ENCODE measurements at regions not wholly inside any gene's neighbourhood (a gene's known extent, or its start where the extent isn't known, plus 50 kb on each side); places are given as distances from the start of the nearest gene placed in this dataset.

DNA sequence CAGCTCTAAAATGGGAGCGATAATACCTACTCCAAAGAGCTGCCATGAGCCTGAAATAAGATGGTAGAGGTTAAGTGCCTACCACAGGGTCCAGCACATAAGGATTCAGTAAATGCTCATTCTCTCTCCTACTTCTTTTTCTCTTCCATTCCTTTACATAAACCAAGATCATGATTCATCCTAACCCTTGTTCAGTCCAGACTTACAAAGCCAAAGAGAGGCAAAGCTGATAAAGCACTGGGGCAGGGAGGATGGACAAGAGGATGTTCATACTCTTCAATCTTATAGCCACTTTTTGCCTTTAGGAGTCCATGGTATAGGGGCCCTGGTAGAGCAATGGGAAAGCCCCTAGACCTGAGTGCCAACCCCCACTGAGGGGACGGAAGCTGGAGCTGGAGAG lies 75.6 kb upstream of the PKDCC start:
- no peak for DNase-seq (ENCODE audit: low read depth, low spot score)

DNA sequence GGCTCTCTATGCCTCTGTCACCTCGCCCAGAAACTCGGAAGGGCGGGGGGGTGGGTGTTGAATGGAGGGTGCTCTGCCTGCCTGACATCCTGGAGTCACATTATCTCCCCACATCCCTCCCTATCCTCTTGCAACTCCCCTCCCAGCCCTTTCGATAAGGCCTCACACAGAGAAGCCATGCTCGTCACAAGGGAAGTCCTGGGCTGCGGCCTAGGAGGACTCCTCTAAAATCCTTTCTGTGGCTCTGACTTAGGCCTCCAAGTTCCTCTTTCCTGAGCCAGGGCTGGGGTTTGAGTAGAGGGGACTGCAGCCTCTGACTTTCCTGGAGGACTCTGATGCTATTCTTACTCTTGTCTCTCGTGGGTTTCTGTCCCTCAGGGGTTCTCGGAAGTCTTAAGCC lies 75.0 kb upstream of the PKDCC start:
- DNase-seq (ENCODE audit: low read depth, low spot score), result no peak

DNA sequence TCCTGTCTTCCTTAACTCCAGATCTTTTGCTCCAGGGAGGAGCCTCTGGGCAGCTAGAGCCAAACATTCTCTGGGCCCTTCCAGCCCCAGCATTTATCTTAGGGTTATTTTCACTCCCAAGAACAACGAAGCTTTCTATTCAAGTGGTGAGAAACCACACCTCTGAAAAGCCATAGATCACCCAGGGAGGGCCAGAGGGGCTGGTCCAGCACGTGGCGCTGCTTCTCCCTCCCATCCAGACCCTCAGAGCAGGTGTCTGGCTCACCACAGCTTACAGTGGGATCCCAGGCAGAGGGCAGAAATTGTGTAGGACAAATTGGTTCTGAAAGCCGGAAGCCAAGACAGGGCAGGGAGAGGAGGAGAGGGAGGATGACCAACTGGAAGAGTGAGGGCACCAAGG lies 74.0 kb upstream of the PKDCC start:
- no peak for DNase-seq (ENCODE audit: low read depth, low spot score)

DNA sequence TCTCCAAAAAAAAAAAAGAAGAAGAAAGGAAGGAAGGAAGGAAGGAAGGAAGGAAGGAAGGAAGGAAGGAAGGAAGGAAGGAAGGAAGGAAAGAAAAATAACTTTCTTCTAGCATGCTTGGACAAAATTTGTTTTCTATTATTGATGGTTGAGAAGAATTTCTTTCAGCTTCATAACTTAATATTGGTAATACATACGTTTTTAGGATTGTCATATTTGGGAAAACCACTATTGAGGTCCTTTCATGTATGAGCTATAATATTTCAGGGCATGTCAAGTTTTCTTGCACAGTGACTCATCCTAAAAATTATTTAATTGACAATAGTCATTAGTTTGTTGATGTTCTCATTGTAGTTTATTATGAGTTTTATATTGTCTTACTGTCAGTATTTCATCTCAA lies 66.4 kb upstream of the PKDCC start:
- no peak for DNase-seq (ENCODE audit: low read depth, low spot score)

DNA sequence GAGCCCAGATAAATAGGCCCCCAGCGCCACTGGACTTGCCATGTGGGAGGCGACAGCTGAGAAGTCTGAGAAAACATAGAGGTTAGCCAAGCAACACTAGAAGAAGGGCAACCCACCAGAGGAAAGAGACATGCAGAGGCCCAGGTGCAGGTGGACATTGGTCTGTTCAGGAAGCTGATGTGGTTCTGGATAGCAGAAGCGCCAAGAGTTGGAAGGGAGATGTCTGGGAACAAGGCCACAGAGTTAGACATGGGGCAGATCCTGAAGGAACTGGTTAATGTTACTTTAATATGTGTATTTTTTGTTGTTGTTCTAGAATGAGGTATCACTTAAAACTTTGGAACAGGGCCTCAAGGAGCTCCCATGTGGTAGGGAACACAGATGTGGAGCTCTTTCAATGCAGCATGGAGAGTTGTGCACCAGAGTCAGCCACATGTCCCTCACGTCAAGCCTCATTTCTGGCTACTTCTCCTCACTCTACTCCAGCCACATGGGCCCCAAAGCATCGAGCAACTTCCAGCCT lies 62.2 kb upstream of the PKDCC start:
- DNase-seq (ENCODE audit: low read depth, low spot score), result no peak

DNA sequence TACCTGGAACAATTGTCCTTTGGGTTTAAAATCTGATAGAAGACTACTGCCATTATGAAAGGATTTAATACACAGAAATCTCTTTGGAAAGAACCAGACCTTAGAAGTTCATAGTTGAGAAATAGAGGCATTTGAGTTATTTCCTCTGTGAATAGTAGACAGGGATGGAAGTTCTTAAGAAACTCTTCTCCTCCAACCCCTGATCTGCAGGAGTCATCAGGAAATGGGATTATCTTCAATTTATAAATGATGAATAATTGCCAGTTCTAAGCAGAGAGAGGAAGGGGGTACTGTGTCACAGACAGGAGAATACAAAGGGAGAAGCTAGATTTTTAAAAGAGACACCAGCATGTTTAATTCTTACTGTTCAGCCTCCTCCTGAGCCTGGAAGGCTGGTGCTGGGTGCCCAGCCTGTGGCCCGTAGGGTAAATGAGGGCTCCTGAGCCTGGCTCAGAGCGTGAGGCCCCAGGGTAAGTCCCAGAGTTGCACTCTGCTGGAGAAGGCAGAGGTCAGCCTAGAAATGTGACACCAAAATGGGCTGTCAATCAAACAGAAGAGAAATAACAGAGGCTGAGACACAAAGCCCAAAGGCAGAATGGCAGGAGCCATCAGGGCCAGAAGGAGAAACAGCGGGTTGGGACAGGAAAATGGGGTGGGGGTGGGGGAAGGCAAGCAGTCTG lies 58.2 kb upstream of the PKDCC start:
- DNase-seq (ENCODE audit: low read depth, low spot score), result no peak

DNA sequence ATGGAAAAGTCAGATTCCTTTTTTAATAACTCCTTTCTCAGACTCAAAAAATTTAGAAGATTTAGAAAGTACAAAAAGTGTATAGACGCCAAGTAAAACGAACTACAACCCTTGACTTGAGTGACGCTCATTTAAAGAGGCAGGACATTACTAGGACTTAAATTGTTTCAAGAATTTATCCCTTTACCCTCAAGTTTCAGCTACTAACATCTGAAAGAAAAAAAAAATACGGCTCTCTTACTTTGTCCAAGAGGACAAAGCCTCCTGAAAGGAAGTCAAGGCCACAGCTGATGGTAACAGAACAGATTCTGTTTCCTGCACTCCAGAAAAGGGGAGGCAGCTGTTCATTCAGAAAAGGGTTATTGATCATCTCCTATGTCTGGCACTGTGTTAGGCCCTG lies 57.6 kb upstream of the PKDCC start:
- no peak for DNase-seq (ENCODE audit: low read depth, low spot score)

DNA sequence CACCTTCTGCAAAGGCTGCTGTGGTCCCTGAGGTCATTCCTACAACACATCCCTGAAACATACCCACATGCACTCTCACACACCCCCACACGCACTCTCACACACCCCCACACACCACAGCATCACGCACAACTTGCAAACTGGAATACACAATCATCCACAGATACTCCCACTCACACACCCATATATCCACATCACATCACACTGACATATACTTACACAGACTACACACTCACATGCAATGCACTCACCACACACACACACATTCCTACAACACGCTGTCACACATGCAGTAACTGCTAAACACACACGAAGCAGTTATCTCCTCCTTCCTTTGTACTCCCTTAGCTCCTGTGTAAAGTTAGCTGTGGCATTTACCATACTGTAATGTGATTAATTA lies 57.1 kb upstream of the PKDCC start:
- DNase-seq (ENCODE audit: low read depth, low spot score), result no peak

DNA sequence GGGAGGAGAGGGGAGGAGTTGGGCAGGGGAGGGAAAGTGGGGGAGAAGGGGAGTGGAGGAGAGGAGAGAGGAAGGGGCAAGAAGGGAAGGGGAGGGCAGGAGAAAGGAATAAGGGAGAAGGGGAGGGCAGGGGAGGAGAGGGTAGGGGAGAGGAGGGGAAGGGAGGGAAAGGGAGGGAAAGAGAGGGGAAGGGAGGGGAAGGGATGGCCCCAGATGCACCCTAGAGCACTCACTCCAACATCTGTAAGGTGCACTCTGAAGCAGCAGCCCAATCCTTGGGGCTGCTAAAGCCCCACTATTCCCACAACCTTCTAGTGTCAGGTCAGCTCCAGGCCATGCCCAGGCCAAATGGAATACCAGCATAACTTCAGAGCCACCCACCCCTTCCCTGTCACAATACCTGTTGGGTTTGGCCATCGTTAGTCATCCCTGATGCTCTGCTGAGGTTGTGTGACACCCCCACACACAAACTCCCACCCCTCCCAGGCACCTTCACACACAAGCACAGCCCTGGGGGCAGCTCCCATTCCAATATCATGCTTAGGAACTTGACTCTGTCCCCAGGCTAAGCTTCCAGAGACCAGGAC lies 55.7 kb upstream of the PKDCC start:
- DNase-seq (ENCODE audit: low read depth, low spot score), result no peak

DNA sequence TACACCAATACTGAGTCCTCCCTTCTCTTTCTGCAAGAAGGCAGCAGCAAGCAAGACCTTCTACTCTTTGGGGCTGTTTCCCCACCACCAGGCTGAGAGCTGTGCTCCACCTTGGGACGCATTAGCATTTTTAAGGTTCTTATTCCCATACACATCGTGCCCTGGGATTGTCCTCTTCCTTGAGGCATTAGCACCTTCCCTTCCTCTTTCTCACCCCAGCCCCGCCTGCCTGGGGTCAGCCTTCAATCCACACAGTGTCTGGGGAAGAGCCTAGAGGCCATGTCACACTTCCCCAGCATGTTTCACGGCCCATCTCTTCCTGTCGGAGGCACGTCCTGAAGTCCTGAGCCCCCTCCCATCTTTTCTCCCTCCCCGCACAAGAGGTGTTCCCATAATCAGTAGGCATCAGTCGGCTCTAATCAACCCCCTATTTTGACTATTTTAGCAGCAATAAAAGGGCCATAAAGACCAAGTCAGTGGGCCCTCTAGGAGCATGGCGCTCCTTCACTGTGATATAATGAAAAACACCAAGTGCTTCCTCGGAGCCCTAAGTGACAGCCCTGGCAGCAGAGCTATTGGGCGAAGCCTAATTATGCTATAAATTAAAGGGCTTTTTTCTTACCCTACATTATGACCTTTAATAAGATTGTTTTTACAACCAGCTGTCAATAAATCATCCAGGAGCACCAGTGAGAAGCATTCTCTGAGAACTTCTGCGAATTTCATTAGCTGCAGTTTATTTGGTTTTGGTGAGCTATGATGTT lies 55.0 kb upstream of the PKDCC start:
- no peak for DNase-seq (ENCODE audit: low read depth, low spot score)

DNA sequence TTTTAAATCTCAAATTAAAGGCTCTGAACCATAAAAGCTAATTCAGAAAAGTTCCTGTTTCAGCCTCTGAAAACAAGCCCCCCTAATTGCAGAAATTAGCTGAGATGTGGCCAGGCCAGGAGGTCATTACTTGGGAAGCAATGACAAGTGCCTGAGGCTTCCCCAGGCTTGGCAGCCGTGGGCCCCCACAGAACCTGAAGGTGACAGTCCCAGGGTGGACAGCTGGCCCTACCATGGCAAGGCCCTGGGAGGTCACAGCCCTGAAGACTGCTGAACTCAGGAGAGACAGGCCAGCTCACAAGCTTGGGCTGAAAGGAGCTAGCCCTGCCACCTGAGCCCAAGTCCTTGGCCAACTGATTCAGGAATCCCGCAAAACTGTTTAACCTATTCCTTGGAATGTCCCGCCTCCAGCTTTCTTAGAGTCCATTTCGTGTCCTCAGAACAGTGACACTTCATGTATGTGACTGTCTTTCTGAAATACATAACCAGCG lies 54.3 kb upstream of the PKDCC start:
- no peak for DNase-seq (ENCODE audit: low read depth, low spot score)

DNA sequence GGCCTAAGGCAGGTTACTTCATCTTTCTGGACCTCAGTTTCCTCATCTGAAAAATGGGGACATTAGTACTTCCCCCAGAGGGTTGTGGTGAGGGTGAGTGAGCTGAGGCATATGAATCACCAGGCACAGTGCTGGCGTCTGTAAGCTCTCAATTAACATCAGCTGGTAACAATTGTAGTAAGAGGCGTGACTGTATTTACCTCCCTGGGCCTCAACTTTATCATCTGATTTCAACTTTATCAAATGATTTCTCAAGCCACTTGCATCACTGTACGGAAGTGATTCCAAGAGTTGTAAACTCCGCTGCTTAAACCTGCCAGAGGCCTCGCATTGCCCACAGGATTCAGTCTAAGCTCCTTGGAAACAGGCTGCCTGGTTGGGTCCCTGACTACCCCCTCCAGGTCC lies 53.6 kb upstream of the PKDCC start:
- no peak for DNase-seq (ENCODE audit: low read depth, low spot score)

DNA sequence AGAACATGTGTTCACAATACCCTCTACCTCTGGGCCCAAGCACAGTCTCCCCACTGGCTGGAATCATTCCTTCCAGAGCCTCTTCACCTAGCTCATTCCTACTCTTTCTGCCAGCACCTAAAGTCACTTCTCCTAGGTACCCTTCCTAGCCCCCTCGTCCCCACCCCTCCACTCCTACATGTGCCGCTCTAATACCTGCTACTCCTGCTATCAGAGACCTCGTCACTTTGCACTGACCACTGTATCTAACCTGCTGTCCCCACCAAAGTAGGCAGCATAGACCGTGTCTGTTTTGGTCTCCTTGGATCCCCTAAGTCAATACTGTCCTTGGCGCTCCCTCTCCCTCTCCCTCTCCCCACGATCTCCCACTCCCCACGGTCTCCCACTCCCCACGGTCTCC lies 53.2 kb upstream of the PKDCC start:
- no peak for DNase-seq (ENCODE audit: low read depth, low spot score)

DNA sequence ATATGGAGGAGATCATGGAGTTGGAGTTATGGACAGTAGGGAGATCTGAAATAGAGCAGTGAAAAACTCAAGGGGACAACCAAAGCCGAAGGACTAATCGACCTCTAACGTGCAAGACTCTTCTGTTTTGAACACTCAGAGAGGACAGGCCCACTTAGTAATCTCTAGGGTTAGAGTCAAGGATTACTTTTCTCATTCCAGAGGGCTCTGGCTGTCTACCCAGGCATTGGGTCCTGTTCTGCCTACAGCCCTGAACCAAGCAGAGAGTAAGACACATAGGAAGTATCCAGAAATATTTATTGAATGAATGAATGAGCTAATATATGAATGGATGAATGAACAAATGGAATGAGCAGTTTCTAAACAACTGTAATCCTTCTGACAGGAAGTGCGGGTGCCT lies 50.3 kb upstream of the PKDCC start:
- DNase-seq (ENCODE audit: low read depth, low spot score), result no peak

All from activated naive CD8-positive, alpha-beta T cell treated with anti-CD3 and anti-CD28 coated beads, Interleukin-2, amount 50 U/mL, for 16 hours (primary cell).